NCI-H460 (cell line): ENCODE measurements at regions not wholly inside any gene's neighbourhood (a gene's known extent, or its start where the extent isn't known, plus 50 kb on each side); places are given as distances from the start of the nearest gene placed in this dataset.
A peak's percentile ranks its signal among the peaks of the same experiment; 100 is the strongest.
"Not testable (repeated sequence)": the region's sequence is repeated elsewhere in the genome, so short reads cannot be mapped to it uniquely, and the experiment has no call there.

ENCODE experiments used
- DNase-seq: peaks from one replicate; pipeline ENCODE4 v3.0.0-alpha.2; 2016; ENCODE audit warnings: low read depth; ENCODE audit errors: extremely low read depth

DNA sequence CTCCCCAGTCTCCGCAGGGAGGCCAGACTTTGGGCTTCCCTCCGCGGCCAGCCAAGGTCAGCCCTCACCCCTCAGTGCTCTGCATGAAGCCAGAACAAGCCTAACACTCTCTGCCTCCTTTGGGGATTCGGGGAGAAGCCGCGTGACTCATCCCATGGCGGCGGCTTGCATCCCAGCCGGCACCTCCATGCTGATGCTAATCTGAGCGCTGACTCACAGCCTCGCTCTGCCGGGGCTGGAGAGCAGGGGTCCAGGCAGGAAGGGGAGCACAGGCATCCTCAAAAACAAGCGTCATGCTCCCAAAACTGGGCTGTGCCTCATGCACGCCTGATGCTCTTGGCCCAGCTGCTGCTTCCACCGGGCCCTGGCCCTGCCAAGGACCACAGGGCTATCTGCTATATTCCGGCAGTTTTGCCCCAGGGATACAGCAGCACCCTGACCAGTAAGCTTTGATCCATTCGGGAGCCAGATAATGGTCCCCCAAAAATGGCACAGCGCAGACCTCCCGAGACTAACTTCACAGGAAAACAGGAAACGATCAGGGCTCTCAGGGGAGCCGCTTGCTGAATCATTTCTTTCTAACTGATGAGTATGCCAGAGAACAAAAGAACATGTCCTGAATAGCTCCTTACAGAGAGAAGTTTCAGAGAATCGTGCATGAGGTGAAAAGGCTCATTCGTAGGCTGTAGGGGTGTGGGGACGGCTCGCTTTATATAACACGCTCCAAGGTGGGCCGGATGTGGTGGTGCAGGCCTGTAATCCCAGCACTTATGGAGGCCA lies 254.4 kb upstream of the USP9Y start:
- DNase-seq: not testable (repeated sequence)

DNA sequence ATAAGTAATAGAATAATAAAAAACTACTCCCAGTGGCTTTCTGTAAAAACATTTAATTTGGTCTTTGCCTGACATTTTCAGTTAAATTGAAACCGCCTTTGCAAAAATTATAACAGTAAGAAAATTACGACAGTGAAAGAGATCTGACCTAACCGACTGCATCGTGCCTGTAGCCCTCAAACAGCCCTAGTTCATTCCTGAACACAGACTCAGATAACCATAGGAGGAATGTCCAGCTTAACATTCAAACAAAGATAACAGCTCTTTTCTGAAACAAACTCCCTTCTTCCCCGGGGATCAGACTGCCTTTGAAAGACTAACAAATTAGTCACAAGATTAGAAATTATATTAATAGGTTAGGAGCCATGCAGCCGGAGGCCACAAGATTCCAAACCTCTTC lies 252.5 kb upstream of the USP9Y start:
- not testable (repeated sequence) for DNase-seq

DNA sequence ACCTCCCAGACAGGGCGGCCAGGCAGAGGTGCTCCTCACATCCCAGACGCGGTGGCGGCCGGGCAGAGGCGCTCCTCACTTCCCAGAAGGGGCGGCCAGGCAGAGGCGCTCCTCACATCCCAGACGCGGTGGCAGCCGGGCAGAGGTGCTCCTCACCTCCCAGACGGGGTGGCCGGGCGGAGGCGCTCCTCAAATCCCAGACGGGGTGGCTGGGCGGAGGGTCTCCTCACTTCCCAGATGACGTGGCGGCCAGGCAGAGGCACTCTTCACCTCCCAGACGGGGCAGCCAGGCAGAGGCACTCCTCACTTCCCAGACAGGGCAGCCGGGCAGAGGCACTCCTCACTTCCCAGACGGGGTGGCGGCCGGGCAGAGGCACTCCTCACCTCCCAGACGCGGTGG lies 247.7 kb upstream of the USP9Y start:
- not testable (repeated sequence) for DNase-seq

DNA sequence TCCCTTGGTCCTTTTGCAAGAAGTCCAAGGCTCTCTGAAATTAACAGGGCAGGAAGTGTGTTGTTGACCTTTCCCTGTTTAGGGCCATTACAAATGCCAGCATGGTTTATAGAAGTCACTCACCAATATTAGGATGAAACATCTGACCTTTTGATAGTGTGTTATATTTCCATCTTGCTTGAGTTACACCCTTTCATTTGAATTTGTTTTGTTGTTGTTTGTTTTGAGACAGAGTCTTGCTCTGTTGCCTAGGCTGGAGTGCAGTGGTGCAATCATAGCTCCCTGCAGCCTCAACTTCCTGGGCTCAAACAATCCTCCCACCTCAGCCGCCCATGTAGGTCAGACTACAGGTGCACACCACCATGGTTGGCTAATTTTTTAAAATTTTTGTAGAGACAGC lies 241.1 kb upstream of the USP9Y start:
- no peak for DNase-seq

DNA sequence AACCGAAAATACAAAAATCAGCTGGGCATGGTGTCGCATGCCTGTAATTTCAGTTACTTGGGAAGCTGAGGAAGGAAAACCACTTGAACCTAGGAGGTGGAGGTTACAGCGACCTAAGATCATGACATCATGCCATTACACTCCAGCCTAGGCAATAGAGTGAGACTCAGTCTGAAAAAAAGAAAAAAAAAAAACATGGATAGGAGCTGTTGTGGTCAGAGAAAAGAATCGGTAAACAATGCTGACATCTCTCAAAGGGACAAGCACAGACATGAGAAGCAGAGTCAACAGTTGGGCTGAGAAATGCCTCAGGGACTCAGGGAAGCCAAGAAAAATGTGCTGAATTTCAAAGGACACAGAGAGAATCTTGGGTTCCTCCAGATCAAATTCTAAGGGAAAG lies 236.9 kb upstream of the USP9Y start:
- no peak for DNase-seq

DNA sequence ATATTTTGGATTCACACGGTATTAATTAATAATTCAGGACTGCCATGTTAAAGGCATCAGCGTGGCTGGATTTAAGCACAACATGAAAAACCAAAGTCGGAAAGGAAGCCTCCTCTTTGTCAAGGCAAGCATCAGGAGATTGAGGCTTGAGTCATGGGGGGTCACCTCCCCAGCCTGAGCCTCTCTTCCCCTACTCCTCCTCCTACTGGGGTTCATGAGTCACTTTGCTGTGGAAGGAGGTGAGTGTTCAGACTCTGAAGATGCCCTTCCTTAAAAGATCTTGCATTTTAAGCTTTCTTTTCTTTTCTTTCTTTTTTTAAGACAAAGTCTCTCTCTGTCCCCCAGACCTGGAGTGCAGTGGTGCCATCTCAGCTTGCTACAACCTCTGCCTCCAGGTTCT lies 235.3 kb upstream of the USP9Y start:
- DNase-seq: no peak

DNA sequence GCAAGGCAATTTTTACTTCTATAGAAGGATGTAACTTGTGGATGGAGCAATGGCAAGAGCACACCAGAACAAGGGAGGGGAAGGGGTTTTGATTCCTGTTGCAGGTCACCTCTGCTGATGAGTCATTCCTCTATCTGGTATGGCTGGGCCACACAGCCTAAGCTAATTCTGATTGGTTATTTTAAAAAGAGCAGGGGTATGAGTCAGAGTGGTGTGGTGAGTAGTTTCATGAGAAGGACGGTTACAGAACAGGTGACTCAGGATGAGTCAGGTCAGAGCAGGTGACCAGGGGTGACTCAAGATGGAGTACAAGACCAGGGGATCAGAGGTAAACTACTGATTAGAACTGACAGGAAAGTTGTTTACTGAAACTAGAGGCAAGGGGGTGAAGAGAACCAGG lies 231.9 kb upstream of the USP9Y start:
- no peak for DNase-seq

DNA sequence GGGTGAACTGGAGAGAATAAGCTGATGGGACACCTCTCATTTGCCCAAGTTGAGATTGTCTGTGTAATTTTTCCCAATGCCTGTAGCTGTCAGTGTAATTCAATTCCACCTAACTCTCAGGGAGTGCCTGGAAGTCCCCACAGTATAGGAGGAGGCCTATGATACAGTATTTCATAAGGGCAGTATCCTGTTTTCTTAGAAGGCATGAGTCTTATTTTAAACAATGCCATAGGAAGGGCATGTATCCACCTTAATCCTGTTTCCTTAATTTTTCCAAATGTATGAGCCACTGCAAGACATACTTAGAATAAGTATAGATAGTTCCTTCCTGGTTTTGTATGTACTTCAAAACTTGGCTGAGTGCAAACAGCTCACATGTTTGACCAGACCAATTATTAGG lies 226.6 kb upstream of the USP9Y start:
- DNase-seq: no peak

DNA sequence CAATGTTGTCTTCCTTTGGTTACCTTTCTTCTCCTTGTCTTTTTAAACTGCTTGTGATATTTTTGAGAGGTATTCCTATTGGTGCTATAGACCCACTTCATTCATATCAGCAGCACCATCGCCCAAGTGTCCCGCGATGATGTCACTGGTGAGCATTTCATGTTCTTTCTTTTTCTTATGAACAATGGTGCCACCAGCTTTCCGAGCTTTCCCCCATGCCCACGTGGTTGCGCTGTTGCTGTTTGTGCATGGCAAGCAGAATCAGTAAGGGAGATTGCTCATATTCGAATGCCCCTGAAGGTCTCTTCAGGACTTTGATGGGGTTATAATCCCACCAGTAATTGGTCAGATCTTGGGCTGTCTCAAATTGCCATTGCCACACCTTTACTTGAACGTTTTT lies 221.6 kb upstream of the USP9Y start:
- peak; percentile 1 for DNase-seq

DNA sequence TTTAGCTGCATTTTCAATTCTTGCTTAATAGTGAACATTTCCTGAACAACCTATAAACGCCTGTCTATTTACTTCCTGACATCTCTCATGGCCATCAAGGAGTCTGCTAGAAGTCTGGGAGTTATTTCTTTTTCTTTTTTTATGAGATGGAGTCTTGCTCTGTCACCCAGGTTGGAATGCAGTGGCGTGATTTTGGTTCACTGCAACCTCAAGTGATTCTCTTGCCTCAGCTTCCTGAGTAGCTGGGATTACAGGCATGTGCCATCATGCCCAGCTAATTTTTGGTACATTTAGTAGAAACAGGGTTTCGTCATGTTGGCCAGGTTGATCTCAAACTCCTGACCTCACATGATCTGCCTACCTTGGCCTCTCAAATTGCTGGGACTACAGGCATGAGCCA lies 217.6 kb upstream of the USP9Y start:
- no peak for DNase-seq

DNA sequence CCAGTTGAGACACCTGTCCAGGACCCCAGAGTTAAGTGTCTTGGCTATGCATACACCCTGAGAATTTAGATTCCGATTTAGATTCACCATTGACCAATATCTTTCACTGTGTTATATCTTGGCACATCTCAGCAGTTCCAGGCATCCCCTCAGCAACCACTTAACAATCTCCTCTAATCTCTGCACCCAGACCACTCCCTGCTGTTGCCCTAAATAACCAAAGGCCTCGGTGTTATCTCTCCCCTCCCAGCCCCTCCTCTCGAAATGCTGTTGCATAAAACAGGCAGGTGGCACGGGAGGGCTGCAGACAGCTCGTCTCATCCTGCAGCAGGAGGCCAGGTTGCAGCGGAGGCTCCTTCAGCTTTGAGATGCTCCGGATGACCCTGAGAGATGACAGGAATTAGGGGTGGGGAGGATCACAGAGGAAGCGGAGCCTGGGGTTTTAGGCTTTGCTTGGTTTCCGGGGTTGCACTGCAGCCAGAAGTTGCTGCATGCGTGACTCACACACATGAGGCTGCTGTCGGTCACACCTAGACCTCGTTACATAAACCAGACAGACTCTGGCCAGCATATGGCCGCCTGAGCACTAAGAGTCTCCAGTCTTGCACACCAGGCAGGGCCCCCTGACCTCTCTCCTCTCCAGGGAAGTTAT lies 210.3 kb upstream of the USP9Y start:
- no peak for DNase-seq

DNA sequence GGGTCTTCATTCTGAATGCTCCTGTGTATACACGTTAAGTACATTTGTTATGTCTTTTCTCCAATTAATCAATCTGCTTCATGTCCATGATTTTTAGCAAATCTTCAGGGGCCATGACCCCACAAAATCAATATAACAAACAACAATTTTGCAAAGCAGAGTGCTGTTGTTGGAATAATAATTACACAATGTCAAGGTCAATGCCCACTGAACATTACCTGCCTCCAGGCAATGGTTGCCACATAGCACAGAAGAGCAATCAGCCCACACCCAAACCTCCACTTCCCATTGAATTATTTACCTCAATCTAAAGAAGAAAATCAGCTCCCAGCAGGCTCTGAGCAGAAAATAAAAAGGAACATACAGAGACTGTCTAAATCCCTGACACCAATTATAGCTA lies 208.8 kb upstream of the USP9Y start:
- no peak for DNase-seq

DNA sequence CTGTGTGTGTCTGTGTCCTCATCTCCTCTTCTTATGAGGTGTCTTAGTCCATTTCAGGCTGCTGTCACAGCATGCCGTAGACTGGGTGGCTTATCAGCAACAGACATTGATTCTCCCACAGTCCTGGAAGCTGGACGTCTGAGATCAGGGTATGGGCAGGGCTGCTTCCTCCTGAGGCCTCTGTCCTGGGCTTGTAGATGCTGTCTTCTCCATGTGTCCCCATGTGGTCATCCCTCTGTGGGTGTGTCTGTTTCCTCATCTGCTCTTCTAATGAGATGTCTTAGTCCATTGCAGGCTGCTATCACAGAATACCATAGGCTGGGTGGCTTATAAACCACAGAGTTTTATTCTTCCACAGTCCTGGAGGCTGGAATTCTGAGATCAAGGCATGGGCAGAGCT lies 205.0 kb upstream of the USP9Y start:
- no peak for DNase-seq

DNA sequence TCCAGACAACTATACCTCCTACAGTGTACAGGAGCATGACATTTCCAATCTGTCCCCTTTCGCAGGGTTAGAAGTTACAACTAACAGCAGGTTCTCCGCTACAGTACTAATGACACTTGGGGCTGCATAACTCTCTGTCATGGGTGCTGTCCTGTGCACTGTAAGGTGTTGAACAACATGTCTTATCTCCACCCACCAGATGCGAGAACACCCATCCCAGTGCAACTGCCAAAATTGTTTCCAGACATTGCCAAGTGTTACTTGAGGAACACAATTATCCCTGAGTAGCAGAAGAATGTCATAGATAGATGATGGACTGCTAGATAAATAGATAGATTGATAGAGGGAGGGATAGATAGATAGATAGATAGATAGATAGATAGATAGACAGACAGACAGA lies 200.9 kb upstream of the USP9Y start:
- no peak for DNase-seq

DNA sequence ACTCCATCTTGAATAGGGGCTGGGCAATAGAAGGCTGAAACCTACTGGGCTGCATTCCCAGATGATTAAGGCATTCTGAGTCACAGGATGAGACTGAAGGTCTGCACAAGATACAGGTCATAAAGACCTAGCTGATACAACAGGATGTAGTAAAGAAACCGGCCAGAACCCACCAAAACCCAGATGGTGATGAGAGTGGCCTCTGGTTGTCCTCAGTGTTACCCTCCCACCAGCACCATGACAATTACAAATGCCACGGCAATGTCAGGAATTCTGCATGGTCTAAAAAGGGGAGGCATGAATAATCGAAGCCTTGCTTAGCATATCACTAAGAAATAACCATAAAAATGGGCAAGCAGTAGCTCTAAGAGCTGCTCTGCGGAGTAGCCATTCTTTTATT lies 197.0 kb upstream of the USP9Y start:
- DNase-seq: not testable (repeated sequence)

DNA sequence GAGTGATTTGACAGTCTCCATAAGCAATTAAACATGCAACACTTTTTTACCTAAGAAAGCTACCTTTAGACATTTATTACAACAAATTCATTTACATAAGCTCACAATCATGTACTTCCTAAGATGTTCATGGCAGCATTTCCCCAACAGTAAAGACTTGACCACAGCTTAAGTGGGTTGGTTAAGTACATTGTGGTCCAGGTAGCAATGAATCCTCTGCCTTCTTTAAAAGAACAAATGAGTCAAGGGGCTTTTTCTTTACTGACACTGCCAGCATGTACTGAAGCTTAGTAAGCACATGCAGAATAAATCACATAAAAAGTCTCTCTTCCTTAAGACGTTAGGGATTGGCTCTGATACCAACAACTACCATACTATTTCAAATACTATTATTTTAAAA lies 183.7 kb upstream of the USP9Y start:
- no peak for DNase-seq

DNA sequence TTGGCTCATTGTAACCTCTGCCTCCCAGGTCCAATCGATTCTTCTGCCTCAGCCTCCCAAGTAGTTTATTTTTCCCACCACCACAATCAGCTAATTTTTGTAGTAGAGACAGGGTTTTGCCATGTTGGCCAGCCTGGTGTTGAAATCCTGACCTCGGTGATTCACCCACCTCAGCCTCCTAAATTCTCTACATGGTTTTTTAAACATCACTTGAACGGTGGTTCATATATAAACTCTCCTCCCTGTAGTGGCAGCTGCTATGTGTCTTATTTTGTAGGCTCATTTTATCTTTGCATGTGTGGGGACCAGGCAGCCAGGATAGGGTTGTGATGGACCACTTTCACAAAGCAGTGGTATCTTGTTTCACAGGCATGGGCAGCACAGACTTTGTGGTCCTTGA lies 175.8 kb upstream of the USP9Y start:
- DNase-seq: no peak

DNA sequence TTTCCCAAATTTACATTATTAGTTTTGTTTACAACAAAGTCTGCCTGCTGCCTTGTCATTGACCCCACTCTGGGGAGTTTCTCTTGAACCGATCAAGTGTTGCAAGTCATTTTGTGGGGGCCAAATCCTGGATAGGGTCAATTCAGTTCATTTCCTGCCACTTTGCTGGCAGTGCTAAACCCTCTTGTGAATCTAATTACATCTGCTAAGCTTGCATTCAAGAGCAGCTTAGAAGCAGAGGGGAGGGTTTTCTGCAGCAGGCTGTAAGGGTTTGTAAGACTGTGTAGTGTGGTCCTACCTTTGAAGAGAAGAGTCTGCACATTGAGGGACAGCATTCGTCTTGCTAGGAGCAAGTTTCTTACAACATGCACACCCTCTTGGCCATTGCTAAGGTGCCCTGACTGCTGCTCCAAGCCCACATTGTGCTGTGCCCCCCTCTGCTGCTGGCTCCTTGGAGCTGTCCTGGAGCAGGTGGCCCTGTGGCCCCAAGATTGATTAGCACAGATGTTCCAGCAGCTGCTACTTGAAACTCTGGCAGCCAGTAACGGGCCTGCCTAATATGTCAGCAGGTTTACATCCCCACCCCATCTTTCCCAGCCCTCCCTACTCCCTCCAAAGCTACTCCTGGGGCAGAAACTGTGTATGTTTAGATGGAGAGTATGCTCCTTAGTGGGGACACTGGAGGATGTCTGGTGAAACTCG lies 174.5 kb upstream of the USP9Y start:
- DNase-seq: no peak

DNA sequence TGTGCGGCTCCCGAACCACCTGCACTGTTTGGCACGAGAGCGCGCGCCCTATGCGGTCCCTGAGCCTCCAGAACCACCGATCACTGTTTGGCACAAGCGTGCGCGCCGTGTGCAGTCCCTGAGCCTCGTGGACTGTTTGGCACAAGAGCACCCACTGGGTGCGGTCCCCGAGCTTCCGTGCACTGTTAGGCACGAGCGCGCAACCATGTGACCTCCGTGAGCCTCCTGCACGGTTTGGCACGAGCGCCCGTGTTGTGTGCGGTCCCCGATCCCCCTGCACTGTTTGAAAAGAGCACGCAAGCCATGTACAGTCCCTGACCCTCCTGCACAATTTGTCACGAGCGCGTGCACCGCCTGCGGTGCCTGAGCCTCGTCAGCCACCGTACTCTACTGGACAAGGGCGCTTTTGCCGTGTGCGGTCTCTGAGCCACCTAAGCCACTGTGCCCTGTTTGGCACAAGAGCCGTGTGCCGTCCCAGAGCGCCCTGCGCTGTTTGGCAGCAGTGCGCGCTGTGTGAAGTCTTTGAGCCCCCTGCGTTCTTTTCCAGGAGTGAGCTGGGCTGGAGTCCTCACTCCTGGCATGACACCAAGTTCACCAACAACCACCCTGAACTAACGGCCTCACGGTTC lies 163.7 kb upstream of the USP9Y start:
- DNase-seq: no peak

DNA sequence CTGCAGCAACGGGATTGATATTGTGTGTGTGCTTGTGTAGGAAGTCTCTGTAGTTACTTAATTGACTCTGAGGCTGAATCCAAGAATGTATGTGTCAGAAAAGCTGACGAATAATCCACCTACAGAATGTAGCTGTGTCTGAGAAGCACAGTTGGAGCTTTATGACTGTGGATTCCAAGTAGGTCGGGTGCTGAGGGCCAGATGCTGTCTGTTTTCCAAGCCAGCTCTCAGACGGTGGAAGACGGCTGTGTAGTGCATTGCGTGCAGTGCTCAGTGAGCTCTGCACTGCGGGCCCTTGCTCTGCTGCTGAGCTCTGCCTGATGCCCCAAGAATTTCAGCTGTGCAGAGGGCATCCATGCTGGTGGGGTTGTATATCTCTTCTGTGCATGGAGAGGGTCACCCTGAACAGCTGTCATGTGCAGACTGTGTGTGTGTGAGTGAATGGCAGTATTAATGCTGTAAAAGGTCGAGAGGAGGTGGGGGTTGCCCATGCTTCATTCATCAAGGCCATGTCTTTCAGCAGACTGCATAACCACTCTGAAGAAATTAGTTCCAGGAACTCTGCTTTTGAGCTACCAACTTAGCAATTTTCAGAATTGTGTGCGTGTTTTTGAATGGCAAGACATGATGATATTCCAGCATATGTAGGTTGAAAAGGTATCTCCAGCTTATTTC lies 154.1 kb upstream of the USP9Y start:
- DNase-seq: no peak
